ENCODE measurements at regions not wholly inside any gene's neighbourhood (a gene's known extent, or its start where the extent isn't known, plus 50 kb on each side); places are given as distances from the start of the nearest gene placed in this dataset.

DNA sequence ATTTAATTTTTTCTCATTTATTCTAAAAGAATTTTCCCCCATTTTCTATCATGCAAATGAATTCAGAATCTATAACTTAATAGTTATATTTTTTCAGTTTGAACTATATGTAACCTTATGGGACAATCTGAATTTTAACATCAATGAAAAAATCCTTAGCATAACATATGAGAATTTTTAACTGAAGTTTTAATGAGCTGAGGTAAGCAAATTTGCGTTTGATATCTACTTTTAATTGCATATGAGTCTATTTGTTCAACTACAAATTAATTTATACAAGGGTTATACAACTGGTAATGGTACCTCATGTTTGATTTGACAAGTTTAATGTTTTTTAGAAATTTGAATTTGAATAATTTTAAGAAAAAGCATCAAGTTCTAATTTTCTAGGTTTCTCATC is 384.4 kb upstream of the PCDH9 start:
- no peak for DNase-seq
- no peak overlapping the region for H3K4me3 ChIP-seq
- H3K9me3 ChIP-seq = peaks cover 0 to 5% (median 0%) of the 10 kb centered on the region in 8 donors
- H3K27ac ChIP-seq = no peak overlapping the region
- 77 to 95% (median 84%) methylated on average over 1 of the region's 1 CpG for WGBS, 5 donors
- H3K27me3 ChIP-seq (replicated peaks in 1 of 7) = no peaks in the 10 kb centered on the region
- H3K4me1 ChIP-seq = no peaks in the 10 kb centered on the region
- intact Hi-C loops (cut with DNase I; ENCODE audit: low total_unique reads) = no loop called here
- H3K36me3 ChIP-seq = no peaks in the 10 kb centered on the region
- TF ChIP-seq, protein P1, sequence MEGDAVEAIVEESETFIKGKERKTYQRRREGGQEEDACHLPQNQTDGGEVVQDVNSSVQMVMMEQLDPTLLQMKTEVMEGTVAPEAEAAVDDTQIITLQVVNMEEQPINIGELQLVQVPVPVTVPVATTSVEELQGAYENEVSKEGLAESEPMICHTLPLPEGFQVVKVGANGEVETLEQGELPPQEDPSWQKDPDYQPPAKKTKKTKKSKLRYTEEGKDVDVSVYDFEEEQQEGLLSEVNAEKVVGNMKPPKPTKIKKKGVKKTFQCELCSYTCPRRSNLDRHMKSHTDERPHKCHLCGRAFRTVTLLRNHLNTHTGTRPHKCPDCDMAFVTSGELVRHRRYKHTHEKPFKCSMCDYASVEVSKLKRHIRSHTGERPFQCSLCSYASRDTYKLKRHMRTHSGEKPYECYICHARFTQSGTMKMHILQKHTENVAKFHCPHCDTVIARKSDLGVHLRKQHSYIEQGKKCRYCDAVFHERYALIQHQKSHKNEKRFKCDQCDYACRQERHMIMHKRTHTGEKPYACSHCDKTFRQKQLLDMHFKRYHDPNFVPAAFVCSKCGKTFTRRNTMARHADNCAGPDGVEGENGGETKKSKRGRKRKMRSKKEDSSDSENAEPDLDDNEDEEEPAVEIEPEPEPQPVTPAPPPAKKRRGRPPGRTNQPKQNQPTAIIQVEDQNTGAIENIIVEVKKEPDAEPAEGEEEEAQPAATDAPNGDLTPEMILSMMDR (IDR thresholded peaks at IDR 0.05 in 8 of 11, conservative IDR thresholded peaks at IDR 0.05 in 3 of 11) = no peak

DNA sequence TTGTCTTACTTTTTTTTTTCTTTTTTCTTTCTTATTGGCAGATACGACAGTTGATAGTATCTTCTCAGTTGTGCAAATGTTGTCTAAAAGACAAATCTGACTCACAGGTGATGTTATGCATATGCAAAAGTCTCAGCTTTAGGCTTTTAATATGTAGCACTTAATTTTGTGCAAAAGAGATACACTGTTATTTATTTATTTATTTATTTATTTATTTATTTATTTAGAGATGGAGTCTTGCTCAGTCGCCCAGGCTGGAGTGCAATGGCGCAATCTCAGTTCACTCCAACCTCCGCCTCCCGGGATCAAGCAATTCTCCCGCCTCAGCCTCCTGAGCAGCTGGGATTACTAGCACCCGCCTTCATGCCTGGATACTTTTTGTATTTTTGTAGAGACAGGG is 383.9 kb upstream of the PCDH9 start:
- Histone ChIP-seq H3K4me3 (no peak overlapping the region), H3K27ac (no peak overlapping the region), H3K27me3 (replicated peaks in 1 of 7) (no peaks in the 10 kb centered on the region), H3K4me1 (no peaks in the 10 kb centered on the region), H3K9me3 (peaks cover 0 to 5% (median 1%) of the 10 kb centered on the region in 8 donors), H3K36me3 (no peaks in the 10 kb centered on the region)
- intact Hi-C loops (cut with DNase I; ENCODE audit: low total_unique reads) = no loop called here
- DNase-seq = no peak
- WGBS, 5 donors = 92 to 95% (median 93%) methylated on average over 7 of the region's 7 CpGs
- TF ChIP-seq POLR2A (IDR thresholded peaks at IDR 0.05) = no peak
- TF ChIP-seq, protein P1 (IDR thresholded peaks at IDR 0.05 in 8 of 11, conservative IDR thresholded peaks at IDR 0.05 in 3 of 11) = no peak
- no peak for TF ChIP-seq POLR2AphosphoS5 (IDR thresholded peaks at IDR 0.05)

DNA sequence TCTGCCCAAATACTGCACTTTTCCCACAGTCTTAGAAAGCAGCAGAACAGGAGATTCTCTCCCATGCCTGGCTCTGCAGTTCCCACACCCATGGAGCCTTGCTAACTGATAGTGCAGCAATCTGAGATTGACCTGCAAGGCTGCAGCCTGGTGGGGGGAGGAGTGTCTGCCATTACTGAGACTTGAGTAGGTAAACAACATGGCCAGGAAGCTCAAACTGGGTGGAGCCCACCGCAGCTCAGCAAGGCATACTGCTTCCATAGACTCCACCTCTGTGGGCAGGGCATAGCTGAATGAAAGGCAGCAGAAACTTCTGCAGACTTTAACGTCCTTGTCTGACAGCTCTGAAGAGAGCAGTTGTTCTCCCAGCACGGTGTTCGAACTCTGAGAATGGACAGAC is 358.5 kb upstream of the PCDH9 start:
- intact Hi-C loops (cut with DNase I; ENCODE audit: low total_unique reads) = no loop called here
- TF ChIP-seq, protein P1 (IDR thresholded peaks at IDR 0.05 in 8 of 11, conservative IDR thresholded peaks at IDR 0.05 in 3 of 11) = no peak
- TF ChIP-seq POLR2AphosphoS5 (IDR thresholded peaks at IDR 0.05) (no peak), POLR2A (IDR thresholded peaks at IDR 0.05) (no peak)
- Histone ChIP-seq H3K27ac (no peak overlapping the region), H3K9me3 (peaks cover 0 to 25% (median 6%) of the 10 kb centered on the region in 8 donors), H3K4me1 (no peaks in the 10 kb centered on the region), H3K4me3 (no peak overlapping the region), H3K36me3 (no peaks in the 10 kb centered on the region), H3K27me3 (replicated peaks in 1 of 7) (no peaks in the 10 kb centered on the region)
- no peak for DNase-seq
- 74 to 96% (median 78%) methylated on average over 4 of the region's 4 CpGs for WGBS, 5 donors

DNA sequence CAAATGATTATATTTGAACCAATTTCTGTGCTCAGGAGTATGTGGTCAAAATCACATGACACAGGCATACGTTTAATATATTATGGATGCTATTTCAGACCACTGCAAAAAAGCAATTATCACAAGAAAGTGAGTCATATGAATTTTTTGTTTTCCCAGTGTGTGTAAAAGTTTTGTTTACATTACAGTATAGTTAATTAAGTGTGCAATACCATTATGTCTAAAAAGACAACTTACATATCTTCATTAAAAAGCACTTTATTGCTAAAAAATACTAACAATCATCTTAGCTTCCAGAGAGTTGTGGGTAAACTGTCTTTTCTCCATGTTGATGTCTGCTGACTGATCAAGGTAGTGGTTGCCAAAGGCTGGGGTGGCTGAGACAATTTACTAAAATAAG is 347.2 kb upstream of the PCDH9 start:
- intact Hi-C loops (cut with DNase I; ENCODE audit: low total_unique reads) = no loop called here
- no peak for DNase-seq
- Histone ChIP-seq H3K27ac (no peak overlapping the region), H3K4me1 (no peaks in the 10 kb centered on the region), H3K4me3 (no peak overlapping the region), H3K36me3 (no peaks in the 10 kb centered on the region), H3K9me3 (no peaks in the 10 kb centered on the region), H3K27me3 (replicated peaks in 1 of 7) (no peaks in the 10 kb centered on the region)
- TF ChIP-seq, protein P1 (IDR thresholded peaks at IDR 0.05 in 8 of 11, conservative IDR thresholded peaks at IDR 0.05 in 3 of 11) = no peak
- 66 to 85% (median 75%) methylated on average over 1 of the region's 1 CpG for WGBS, 5 donors

All from spleen (tissue), 11 donors.